ENCODE measurements at regions not wholly inside any gene's neighbourhood (a gene's known extent, or its start where the extent isn't known, plus 50 kb on each side); places are given as distances from the start of the nearest gene placed in this dataset.

- Histone ChIP-seq H3K79me2 (ENCODE audit: insufficient read depth, low read length) (no peaks in the 10 kb centered on the region), H2AFZ (ENCODE audit: low read depth, low read length, poor library complexity, severe bottlenecking) (no peak overlapping the region), H3K4me1 (ENCODE audit: control insufficient read depth in 1 of 2, insufficient read depth in 2 of 2, low read length in 2 of 2) (no peaks in the 10 kb centered on the region), H3K27me3 (ENCODE audit: insufficient read depth, low read length) (no peaks in the 10 kb centered on the region), H3K9ac (ENCODE audit: low read length) (no peak overlapping the region), H3K36me3 (ENCODE audit: control insufficient read depth in 1 of 2, insufficient read depth in 2 of 2, low read length in 2 of 2) (no peaks in the 10 kb centered on the region), H3K9me3 (ENCODE audit: control insufficient read depth in 1 of 2, insufficient read depth in 1 of 2, low read depth in 1 of 2, low read length in 2 of 2) (no peaks in the 10 kb centered on the region), H3K27ac (ENCODE audit: low read depth, low read length) (no peak overlapping the region), H3K4me3 (replicated peaks in 1 of 2; ENCODE audit: low read depth in 1 of 2, low read length in 2 of 2) (no peak overlapping the region), H3K9me2 (ENCODE audit: insufficient read depth) (no peaks in the 10 kb centered on the region), H3K4me2 (ENCODE audit: low read length) (no peak overlapping the region), H4K20me1 (ENCODE audit: insufficient read depth) (no peaks in the 10 kb centered on the region)
- no peak for DNase-seq (ENCODE audit: low read depth, low spot score)
- CTCF ChIA-PET: no interaction called here
- no peak for TF ChIP-seq ZNF274 (IDR thresholded peaks at IDR 0.05; ENCODE audit: low read depth, low read length)
- no peak for TF ChIP-seq EGR1 (IDR thresholded peaks at IDR 0.05; ENCODE audit: low read depth)
- no peak for TF ChIP-seq RAD21 (IDR thresholded peaks at IDR 0.05; ENCODE audit: low read depth)
- ATAC-seq: no peak
- RAD21 ChIA-PET (ENCODE audit: low non-redundant PET in 1 of 2, low total read pairs in 2 of 2, uncharacterized antibody in 2 of 2, unreplicated experiment in 2 of 2): no interaction called here
- POLR2A ChIA-PET: no interaction called here
- no TSS peak for BruUV-seq (replicated peaks)
- intact Hi-C loops (cut with micrococcal nuclease): no loop called here
Observed at GRCh38 chr2:42846026-42846425, 53.6 kb upstream of the HAAO start.

- no peaks in the 10 kb centered on the region for H3K79me2 ChIP-seq (ENCODE audit: insufficient read depth, low read length)
- H2AFZ ChIP-seq (ENCODE audit: low read depth, low read length, poor library complexity, severe bottlenecking): no peak overlapping the region
- no peaks in the 10 kb centered on the region for H3K4me1 ChIP-seq (ENCODE audit: control insufficient read depth in 1 of 2, insufficient read depth in 2 of 2, low read length in 2 of 2)
- RAD21 ChIA-PET (ENCODE audit: low non-redundant PET in 1 of 2, low total read pairs in 2 of 2, uncharacterized antibody in 2 of 2, unreplicated experiment in 2 of 2): no interaction called here
- TF ChIP-seq TCF7L2 (IDR thresholded peaks at IDR 0.05; ENCODE audit: borderline replicate concordance, extremely low read depth, insufficient read depth, insufficient read length) (no peak), RAD21 (IDR thresholded peaks at IDR 0.05; ENCODE audit: low read depth) (no peak), CEBPB (IDR thresholded peaks at IDR 0.05; ENCODE audit: low read depth) (no peak), CBX3 (IDR thresholded peaks at IDR 0.05; ENCODE audit: low read depth) (no peak), YY1 (IDR thresholded peaks at IDR 0.05; ENCODE audit: extremely low read depth, insufficient replicate concordance, low read depth, low read length) (no peak), REST (IDR thresholded peaks at IDR 0.05; ENCODE audit: low read depth) (no peak), JUND (IDR thresholded peaks at IDR 0.05) (no peak), ZNF274 (IDR thresholded peaks at IDR 0.05; ENCODE audit: low read depth, low read length) (no peak), ELF1 (IDR thresholded peaks at IDR 0.05; ENCODE audit: borderline replicate concordance, low read depth) (no peak)
- no peaks in the 10 kb centered on the region for H4K20me1 ChIP-seq (ENCODE audit: insufficient read depth)
- ATAC-seq: no peak
- intact Hi-C loops (cut with micrococcal nuclease): no loop called here
- H3K9me3 ChIP-seq (ENCODE audit: control insufficient read depth in 1 of 2, insufficient read depth in 1 of 2, low read depth in 1 of 2, low read length in 2 of 2): no peaks in the 10 kb centered on the region
- no peak for DNase-seq (ENCODE audit: low read depth, low spot score)
- H3K9me2 ChIP-seq (ENCODE audit: insufficient read depth): no peaks in the 10 kb centered on the region
- H3K27me3 ChIP-seq (ENCODE audit: insufficient read depth, low read length): no peaks in the 10 kb centered on the region
- no peaks in the 10 kb centered on the region for H3K36me3 ChIP-seq (ENCODE audit: control insufficient read depth in 1 of 2, insufficient read depth in 2 of 2, low read length in 2 of 2)
- CTCF ChIA-PET: no interaction called here
- BruUV-seq (replicated peaks): no TSS peak
- no peak overlapping the region for H3K9ac ChIP-seq (ENCODE audit: low read length)
- H3K27ac ChIP-seq (ENCODE audit: low read depth, low read length): no peak overlapping the region
- no peak overlapping the region for H3K4me3 ChIP-seq (replicated peaks in 1 of 2; ENCODE audit: low read depth in 1 of 2, low read length in 2 of 2)
- no peak overlapping the region for H3K4me2 ChIP-seq (ENCODE audit: low read length)
- POLR2A ChIA-PET: no interaction called here
Observed at GRCh38 chr2:42844901-42845821, 52.8 kb upstream of the HAAO start.
